GM21723 (cell line): ENCODE measurements at regions not wholly inside any gene's neighbourhood (a gene's known extent, or its start where the extent isn't known, plus 50 kb on each side); places are given as distances from the start of the nearest gene placed in this dataset.
"Not testable (repeated sequence)": the region's sequence is repeated elsewhere in the genome, so short reads cannot be mapped to it uniquely, and the experiment has no call there.

ENCODE experiments used
- ATAC-seq: cut with Tn5 transposase; IDR thresholded peaks from one replicate; pipeline ENCODE4 v1.9.1; 2021; ENCODE audit warnings: mild to moderate bottlenecking, moderate library complexity; ENCODE audit not compliant: unreplicated experiment

DNA sequence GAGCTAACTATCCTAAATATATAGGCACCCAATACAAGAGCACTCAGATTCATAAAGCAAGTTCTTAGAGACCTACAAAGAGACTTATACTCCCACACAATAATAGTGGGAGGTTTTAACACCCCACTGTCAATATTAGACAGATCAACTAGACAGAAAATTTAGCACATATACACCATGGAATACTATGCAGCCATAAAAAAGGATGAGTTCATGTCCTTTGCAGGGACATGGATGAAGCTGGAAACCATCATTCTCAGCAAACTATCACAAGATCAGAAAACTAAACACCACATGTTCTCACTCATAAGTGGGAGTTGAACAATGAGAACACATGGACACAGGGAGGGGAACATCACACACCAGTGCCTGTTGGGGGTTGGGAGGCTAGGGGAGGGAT is 358.9 kb upstream of the KCND2 start:
- not testable (repeated sequence) for ATAC-seq

DNA sequence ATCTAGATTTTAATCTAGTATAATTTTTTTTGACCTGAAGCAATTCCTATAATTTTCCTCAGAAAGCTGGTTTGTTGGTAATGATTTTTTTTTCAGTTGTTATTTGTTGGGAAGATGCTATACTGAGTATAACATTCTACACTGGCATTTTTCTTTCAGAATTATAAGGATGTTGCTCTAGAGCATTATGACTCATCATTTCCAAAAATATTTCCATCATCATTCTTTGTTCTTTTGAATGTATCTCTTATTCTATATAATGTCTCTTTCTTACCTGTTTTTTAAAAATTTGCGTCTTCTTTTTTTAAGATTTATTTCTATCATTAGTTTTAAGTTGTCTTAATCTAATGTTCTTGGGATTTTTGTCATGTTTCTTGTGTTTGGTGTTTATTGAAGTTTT is 356.5 kb upstream of the KCND2 start:
- no peak for ATAC-seq

DNA sequence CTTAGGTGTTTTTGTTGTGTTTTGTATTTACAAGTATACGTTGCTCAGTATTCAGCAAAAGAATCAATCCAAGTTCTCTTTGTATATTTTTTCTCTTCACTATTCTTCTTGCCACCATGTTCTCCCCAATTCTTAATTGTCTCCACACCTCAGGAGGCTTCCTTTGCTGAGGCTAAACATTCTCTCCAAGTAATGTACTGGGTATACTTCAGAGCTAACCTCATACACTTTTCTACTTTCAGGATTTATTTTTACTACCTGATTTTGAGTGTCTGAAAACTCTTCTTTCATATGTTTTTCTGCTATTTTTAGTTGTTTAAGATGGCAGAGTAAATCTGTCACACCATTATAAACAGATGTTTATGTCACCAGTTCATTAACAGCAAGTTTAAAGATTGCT is 354.8 kb upstream of the KCND2 start:
- ATAC-seq = no peak

- no peak for ATAC-seq
These were observed 353.0 kb upstream of the KCND2 start for GRCh38 chr7:119919986-119920385.

DNA sequence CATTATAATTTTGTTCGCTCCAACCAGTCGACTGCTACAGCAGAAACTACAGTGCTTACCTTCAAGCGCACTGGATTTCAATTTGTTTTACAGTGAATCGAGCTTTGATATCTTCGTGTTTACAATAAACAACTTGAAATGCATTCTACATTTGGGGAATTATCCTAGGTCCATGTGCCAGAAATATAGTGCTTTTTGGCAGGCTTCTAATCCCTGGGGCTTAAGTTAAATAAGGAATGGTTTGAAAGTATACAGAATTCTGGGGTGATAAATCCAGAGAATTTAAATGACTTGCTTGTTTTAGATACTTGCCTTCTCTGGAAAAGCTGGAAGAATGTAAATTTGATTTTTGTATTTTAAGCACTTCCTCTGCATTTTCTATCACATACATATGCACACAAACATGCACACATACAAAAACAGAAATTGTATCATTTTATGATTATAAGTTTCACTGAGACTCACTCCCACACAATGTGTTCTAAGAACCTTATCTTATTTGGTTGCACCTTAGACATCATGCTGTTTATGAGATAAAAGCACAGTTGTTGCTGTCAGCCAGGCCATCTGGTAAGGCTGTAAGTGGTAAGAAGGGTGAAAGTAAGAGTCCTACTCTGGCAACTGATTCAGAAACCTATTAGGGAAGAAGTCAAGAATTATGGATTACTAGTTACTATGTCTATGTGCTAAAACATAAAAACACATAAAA is 347.2 kb upstream of the KCND2 start:
- ATAC-seq = no peak

- ATAC-seq = no peak
These were observed 343.1 kb upstream of the KCND2 start for GRCh38 chr7:119929891-119930290.

- no peak for ATAC-seq
These were observed 341.6 kb upstream of the KCND2 start for GRCh38 chr7:119931230-119931824.

GRCh38 chr7:119935418-119936025 is 337.5 kb upstream of the KCND2 start:
- ATAC-seq = no peak

- ATAC-seq = no peak
These were observed 336.1 kb upstream of the KCND2 start for GRCh38 chr7:119936836-119937235.

DNA sequence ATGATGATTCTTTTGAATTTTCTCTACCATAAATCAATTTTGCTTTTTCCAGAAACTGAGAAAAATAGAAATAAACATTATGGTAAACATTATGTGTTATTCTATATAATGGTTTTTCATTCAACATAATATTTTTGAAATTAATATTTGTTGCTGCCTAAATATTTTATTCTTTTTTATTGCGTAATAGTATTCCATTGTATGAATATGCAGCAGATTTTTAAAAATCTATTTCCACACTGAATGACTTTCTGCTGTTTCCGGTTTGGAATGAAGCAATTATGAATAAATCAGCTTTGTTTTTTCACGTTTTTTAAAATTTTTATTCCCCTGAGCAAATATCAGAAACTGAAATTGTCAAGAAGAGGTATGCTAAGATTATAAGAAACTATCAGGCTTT is 335.2 kb upstream of the KCND2 start:
- ATAC-seq = no peak

DNA sequence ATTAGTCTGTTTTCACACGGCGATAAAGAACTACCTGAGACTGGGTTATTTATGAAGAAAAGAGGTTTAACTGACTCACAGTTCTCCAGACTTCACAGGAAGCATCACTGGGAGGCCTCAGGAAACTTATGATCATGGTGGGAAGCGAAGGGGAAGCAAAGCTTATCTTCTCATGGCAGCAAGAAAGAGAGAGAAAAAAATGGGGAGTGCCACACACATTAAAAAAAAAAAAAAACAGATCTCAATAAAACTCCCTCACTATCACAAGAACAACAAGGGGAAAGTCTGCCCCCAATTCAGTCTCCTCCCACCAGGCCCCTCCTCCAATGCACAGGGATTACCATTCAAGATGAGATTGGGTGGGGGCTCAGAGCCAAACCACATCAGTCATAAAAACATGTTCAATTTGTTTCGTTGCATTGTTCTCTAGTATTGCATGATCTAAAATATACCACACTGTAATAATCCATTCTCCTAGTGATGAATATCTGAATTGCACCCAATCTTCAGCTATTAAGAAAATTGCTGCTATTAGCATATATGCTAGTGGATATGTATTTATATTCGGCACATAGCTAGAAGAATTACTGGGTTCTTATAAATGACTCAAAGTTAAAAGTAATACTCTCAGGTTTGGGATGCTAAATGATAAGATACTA is 328.9 kb upstream of the KCND2 start:
- ATAC-seq = no peak

DNA sequence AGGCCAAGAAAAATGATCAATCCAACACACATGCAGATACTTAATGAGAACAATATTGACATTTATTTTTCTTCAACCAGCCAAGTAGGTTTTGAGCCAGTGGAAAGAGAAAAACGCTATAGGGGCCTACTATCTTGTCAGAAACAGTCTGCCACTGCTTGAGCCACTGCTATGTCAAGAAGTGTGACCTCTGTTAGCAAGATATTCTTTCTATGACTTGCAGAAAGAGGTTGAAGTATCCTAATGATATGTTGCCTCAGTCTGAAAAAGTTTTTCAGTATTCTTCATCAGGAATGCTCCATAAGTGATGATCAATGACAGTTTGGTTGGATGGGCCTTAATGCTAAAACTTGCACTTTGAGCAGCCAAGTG is 328.4 kb upstream of the KCND2 start:
- no peak for ATAC-seq

DNA sequence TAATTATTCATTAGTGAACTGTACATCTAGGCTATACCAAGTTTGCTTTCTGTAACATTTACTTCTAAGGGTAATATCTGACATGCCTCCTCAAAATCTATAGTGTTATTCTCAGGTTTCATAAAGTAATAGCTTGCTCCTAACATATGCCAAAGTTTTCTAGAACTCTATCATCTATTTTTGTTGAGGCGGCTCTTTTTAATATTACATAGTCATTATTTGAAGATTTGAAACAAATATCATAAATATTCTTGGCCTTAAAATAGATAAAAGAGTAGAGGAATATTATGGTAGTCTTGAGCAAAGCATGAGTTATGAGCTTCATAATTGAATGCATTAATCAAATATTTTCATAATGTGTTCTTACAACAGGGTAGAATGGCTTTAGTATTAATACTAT is 327.2 kb upstream of the KCND2 start:
- no peak for ATAC-seq

- no peak for ATAC-seq
These were observed 323.9 kb upstream of the KCND2 start for GRCh38 chr7:119949053-119949452.

GRCh38 chr7:119950390-119951041 is 322.5 kb upstream of the KCND2 start:
- ATAC-seq = not testable (repeated sequence)

- not testable (repeated sequence) for ATAC-seq
These were observed 321.4 kb upstream of the KCND2 start for GRCh38 chr7:119951614-119952013.

DNA sequence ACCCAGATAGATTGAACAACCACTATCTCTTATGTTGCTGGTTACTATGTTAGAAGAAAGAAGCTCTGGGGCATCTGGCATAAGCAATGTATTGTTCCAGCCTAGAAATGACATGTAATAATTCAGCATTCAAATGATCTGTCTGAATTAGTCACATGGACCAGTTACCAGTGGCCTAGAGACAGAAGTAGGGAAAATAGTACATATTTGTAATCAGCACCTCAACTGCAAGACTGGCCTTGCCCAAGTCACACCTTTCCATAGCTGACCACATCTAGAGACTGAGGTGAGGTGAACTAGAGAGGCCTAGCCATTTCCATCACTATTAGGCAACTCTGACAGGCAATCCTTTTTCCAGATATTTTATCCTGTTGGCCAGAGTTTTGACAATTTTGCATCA is 315.6 kb upstream of the KCND2 start:
- ATAC-seq = no peak

DNA sequence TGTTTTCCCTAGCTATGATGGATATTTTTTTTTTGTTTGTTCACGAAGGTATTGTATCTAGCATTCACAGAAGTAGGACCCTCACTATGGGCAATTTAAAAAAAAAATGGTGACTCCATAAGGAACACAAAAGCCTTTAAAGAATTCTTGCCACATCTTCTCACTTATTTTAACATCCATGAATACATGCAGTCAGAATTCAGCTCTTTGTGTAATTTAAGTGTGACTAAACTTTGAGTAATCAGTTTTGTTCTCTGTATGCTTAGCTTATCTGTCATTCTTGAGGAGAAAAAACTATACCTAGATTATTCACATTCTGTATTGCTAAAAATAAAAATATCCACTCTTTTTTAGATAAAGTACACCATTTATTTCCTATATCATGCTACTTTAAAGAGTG is 313.2 kb upstream of the KCND2 start:
- ATAC-seq = no peak

DNA sequence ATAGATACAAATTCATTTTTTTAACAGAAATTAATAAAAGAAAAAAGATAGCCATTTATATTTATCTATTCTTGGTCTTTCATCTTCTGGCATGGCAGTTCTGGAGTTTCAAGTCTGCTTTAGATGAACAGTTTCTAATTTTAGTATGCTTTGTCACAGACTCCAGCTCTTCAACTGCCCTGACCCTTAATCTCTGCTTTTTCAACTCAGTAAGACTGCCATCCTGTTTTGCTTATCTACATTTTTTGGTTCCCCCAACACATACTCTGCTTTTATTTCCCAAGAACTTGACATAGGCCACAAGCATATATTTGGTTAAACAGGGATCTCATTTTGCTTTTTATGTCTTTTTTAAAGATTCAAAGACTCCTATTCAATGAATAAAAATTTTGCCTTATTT is 309.3 kb upstream of the KCND2 start:
- ATAC-seq = no peak

GRCh38 chr7:119964065-119964464 is 308.9 kb upstream of the KCND2 start:
- no peak for ATAC-seq

GRCh38 chr7:119964788-119965542 is 308.0 kb upstream of the KCND2 start:
- ATAC-seq = no peak
